Activated CD4-positive, alpha-beta T cell treated with anti-CD3 and anti-CD28 coated beads for 48 hours (primary cell): ENCODE measurements at regions not wholly inside any gene's neighbourhood (a gene's known extent, or its start where the extent isn't known, plus 50 kb on each side); places are given as distances from the start of the nearest gene placed in this dataset.
"Not testable (repeated sequence)": the region's sequence is repeated elsewhere in the genome, so short reads cannot be mapped to it uniquely, and the experiment has no call there.

Source experiments
- DNase-seq: peaks from one replicate; pipeline ENCODE4 v3.0.0-alpha.2; 2020

DNA sequence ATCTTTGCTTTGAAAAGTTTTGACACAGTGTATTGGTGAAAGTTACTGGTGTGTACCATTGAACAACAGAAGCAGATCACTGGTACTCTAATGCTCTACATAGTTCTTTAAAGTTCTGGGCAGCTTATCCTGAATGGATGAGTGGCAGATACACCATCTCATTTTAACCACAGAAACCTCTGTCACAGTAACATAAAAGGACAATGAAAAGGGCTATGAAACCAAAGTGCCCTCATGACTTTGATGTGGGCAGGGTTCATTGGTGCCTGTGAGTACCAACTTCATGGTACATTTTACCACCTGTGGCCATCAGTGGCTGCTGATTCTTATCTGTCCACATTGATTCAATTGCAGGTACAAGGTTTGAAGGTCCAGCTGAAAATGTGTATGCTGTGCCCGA lies 285.7 kb upstream of the PREP start:
- DNase-seq = no peak

GRCh38 chr6:105686793-105687192 lies 283.9 kb upstream of the PREP start:
- not testable (repeated sequence) for DNase-seq

- DNase-seq = no peak
These were observed 278.2 kb upstream of the PREP start for GRCh38 chr6:105681061-105681460.

DNA sequence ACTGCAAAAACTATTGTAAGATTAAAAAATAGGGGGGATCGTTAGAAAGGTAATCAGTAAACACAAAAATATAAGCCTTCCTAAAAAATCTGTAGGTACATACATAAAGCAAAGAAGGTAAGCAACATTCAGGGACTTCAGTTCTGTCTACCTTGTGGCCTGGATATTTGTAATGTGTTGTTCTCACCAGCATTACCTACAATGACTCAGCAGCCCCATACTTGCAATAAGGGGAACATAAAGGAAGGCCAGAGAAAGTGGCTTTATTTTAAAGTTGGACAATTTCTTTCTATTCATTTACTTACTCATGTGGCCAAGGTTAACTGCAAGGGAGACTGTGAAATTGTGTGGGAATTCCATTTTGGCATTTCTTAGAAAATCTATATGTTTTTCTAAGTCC lies 277.2 kb upstream of the PREP start:
- DNase-seq = no peak

- DNase-seq = no peak
These were observed 275.6 kb upstream of the PREP start for GRCh38 chr6:105678516-105678915.

GRCh38 chr6:105677671-105678475 lies 275.0 kb upstream of the PREP start:
- DNase-seq = no peak

DNA sequence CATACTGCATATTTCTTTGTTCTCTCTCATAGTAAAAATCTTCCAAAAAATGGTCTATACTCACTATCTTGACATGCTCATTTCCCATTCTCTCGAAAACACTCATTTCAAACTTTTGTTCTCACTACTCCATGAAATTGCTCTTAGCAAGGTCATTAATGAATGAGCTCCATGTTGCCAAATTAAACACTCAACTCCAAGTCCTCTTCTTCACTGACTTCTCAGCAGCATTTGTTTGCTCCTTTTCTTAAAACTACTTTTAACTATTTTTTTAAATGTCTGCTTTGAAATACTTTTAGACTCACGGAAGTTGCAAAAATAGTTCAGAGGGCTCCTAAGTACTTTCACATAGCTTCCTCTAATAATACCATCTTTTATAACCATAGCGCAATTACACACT lies 274.0 kb upstream of the PREP start:
- no peak for DNase-seq

- no peak for DNase-seq
These were observed 273.0 kb upstream of the PREP start for GRCh38 chr6:105675715-105676397.

DNA sequence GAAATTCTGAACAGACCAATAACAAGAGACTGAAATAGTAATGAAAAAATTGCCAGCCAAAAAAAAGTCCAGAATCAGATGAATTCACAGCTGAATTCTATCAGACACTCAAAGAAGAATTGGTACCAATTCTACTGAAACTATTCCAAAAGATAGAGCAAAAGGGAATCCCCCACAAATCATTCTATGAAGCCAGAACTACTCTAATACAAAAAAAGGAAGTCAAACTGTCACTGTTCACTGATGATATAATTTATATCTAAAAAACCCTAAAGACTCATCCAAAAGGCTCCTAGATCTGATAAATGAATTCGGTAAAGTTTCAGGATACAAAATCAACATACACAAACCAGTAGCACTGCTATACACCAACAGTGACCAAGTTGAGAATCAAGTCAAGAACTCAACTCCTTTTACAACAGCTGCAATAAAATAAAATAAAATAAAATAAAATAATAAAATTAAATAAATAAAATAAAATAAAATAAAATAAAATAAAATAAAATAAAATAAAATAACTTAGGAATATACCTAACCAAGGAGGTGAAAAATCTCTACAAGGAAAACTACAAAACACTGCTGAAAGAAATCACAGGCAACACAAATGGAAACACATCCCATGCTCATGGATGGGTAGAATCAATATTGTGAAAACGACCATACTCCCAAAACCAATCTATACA lies 270.1 kb upstream of the PREP start:
- not testable (repeated sequence) for DNase-seq

DNA sequence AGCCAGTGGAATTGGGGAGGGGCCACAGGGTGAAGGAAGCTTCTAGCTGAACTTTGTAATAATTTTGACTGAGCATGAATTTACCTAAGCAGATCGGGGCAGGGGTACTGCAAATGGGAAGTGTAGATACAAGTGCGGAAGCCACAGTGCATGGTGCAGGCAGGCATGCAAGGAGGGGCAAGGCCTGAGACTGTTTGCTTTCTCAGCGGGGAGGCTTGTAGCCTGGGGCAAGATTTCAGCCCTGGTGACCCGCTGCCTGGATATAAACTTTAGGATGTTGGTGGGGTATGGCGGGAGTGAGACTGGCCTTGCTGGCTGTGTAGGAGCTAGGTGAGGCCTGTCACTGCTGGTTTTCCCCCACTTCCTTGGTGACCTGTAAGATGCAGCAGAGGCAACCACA lies 266.4 kb upstream of the PREP start:
- no peak for DNase-seq

GRCh38 chr6:105667056-105667455 lies 264.2 kb upstream of the PREP start:
- DNase-seq = no peak

DNA sequence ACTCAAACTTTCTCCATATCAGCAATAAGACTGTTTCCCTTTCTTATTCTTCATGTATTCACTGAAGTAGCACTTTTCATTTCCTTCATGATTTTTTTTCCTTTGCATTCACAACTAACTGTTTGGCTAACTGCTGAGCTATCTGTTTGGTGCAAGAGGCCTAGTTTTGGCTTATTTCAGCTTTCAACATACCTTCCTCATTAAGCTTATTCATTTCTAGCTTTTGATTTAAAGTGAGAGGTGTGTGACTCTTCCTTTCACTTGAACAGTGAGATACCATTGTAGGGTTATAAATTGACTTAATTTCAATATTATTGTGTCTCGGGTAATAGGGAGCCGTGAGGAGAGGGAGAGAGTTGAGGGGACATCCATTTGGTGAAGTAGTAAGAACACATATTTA lies 262.0 kb upstream of the PREP start:
- DNase-seq = no peak

- no peak for DNase-seq
These were observed 249.1 kb upstream of the PREP start for GRCh38 chr6:105651969-105652368.

DNA sequence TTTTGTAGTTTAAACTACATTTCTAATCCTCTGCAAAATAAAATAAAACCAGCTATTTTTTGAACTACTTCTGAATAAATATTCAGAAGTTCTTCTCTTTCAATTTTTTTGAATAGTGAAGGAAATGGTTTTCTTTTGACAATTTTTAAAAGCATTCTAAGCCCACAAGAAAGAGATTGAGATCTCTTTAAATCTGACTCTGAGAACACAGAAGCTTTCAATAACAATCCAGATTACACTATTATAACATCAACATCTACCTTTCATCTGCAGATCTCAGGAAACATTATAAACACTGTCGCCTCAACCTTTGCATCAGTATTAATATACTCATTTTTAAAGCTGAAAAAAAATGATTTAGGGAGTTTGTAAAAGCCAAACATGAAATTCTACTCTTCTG lies 247.5 kb upstream of the PREP start:
- DNase-seq = no peak

DNA sequence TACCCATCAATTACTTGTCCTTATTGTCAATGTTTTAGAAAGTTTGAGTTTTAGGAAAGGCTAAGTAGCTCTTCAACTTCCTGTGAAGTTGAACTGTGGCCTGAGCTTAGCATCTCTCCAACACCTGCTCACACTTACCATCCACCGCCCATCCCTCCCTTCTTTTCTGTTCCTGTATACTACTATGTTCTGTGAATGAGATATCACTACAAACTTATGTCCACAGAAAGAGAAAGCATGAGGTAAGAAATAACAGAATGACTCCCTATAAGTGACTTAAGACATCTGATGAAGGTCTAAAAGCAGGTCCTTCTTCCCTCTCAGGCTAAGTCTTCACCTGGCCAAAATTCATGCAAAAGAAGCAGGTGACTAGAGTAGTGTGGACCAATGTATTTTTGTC lies 246.3 kb upstream of the PREP start:
- DNase-seq = no peak

DNA sequence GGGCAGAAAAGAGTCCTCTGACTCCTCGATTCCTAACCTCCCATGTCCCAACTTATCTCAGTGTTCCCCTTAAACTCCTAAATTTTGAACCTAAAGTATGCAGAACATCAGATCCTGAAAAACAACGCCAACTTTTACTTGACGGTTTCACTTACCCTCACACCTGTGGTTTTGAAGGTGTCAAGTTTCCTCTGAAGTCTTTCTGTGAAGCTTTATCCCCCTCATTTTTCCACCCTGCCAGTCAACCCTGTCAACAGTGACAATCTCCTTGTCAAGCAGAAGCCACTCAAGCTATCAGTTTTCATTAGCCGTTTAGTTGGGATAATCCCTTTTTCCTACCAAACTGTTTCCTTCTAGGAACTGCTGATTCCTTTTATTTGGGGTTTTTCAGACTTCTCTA lies 245.4 kb upstream of the PREP start:
- DNase-seq = no peak

- peak; percentile 44 for DNase-seq
These were observed 243.5 kb upstream of the PREP start for GRCh38 chr6:105646391-105646867.

GRCh38 chr6:105645958-105646357 lies 243.1 kb upstream of the PREP start:
- DNase-seq = no peak

- no peak for DNase-seq
These were observed 242.3 kb upstream of the PREP start for GRCh38 chr6:105645156-105645555.

GRCh38 chr6:105644691-105645090 lies 241.8 kb upstream of the PREP start:
- no peak for DNase-seq

DNA sequence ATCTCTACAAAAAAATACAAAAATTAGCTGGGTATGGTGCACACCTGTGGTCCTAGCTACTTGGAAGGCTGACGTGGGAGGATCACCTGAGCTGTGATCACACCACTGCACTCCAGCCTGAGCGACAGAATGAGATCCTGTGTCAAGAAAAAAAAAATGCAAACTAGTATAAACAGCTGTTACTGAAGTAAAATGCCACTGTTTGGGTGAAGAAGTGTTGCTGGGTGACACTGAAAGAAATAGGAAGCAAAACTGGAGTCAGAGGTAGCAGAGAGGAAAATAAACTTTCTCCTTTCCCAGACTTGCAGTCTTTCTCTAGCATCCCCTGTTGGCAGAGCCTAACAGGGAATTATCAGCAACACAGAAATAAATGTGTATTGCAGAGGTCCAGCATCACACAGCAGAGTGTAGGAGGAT lies 241.2 kb upstream of the PREP start:
- DNase-seq = no peak

GRCh38 chr6:105642708-105643107 lies 239.8 kb upstream of the PREP start:
- DNase-seq = no peak

DNA sequence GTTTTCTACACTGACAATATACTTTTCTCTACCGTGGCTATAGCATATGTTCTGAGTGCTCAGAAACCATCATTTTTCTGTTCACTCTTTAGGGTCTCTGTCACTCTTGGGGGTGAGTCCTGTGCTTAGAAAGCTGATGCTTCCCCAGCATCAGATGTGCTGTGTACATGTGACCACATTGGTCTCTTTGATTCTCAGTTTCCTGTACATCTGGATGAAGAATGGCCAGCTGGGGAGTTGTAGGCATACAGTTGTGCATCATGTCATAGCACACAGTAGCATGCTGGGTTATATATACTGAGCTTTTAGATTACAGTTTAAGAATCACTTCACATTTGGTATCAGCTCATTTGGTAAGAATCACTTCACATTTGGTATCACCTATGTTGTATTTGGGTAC lies 238.6 kb upstream of the PREP start:
- no peak for DNase-seq

DNA sequence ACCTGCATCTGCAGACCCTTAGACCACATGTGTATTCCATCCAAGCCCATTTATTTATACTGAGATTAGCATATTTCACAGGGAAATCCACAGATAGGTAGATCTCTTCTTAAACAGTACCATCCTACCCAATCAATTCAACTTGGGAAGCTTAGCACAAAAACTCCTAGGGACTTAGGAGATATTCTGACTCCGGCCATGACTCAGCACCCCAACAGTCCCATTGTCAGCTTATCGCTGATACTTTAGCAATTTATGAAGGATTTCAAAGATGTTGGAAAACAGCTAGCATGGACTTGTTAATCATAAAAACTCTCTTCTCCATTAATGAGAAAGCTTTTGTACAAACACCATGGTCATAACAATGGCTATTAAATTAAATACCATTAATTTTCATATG lies 236.2 kb upstream of the PREP start:
- DNase-seq = no peak
